Upper lobe of right lung (tissue), 1 donor: ENCODE measurements at regions not wholly inside any gene's neighbourhood (a gene's known extent, or its start where the extent isn't known, plus 50 kb on each side); places are given as distances from the start of the nearest gene placed in this dataset.

Source experiments
- ATAC-seq: fragments of 200-7000 bp; cut with Tn5 transposase; one replicate; pipeline ENCODE4 v1.9.1; 2020; ENCODE audit warnings: mild to moderate bottlenecking, moderate library complexity
- DNase-seq: peaks from one replicate; pipeline ENCODE4 v3.0.0-alpha.2; 2020
- H3K27ac ChIP-seq: fragments of 200-600 bp; one replicate; pipeline ENCODE4 v1.8.0; 2022
- H3K27me3 ChIP-seq: fragments of 200-600 bp; one replicate; pipeline ENCODE4 v1.8.0; 2022; ENCODE audit warnings: mild to moderate bottlenecking
- H3K36me3 ChIP-seq: fragments of 200-600 bp; one replicate; pipeline ENCODE4 v1.8.0; 2022
- H3K4me1 ChIP-seq: fragments of 200-600 bp; one replicate; pipeline ENCODE4 v1.8.0; 2022
- H3K4me3 ChIP-seq: fragments of 200-600 bp; one replicate; pipeline ENCODE4 v1.8.0; 2022; ENCODE audit warnings: mild to moderate bottlenecking
- H3K9me3 ChIP-seq: fragments of 200-600 bp; one replicate; pipeline ENCODE4 v1.8.0; 2022
- CTCF ChIP-seq: fragments of 200-600 bp; IDR thresholded peaks from one replicate; pipeline ENCODE4 v1.8.0; 2022; ENCODE audit warnings: antibody characterized with exemption
- intact Hi-C: fragments of 100-400 bp; cut with DNase I; formaldehyde crosslinking; loops from one replicate; pipeline ENCODE4 v1.11.0; 2022
- donor health status: DM: no; HTN: yes; CAD: no; lungs with severe emphysema.

GRCh38 chr17:45656527-45657181, 127.5 kb upstream of the CRHR1 start:
- no peak for ATAC-seq
- no peak for TF ChIP-seq CTCF
- no peak overlapping the region for H3K27ac ChIP-seq
- H3K9me3 ChIP-seq = no peaks in the 10 kb centered on the region
- DNase-seq = no peak
- intact Hi-C loops = no loop called here
- H3K4me3 ChIP-seq = no peak overlapping the region
- no peaks in the 10 kb centered on the region for H3K27me3 ChIP-seq
- H3K36me3 ChIP-seq = no peaks in the 10 kb centered on the region
- no peaks in the 10 kb centered on the region for H3K4me1 ChIP-seq

GRCh38 chr17:45660474-45660873, 123.6 kb upstream of the CRHR1 start:
- ATAC-seq = no peak
- DNase-seq = no peak
- Histone ChIP-seq H3K9me3 (no peaks in the 10 kb centered on the region), H3K27ac (no peak overlapping the region), H3K36me3 (no peaks in the 10 kb centered on the region), H3K27me3 (peaks cover 6% of the 10 kb centered on the region), H3K4me1 (no peaks in the 10 kb centered on the region), H3K4me3 (no peak overlapping the region)
- no peak for TF ChIP-seq CTCF
- intact Hi-C loops = no loop called here

DNA sequence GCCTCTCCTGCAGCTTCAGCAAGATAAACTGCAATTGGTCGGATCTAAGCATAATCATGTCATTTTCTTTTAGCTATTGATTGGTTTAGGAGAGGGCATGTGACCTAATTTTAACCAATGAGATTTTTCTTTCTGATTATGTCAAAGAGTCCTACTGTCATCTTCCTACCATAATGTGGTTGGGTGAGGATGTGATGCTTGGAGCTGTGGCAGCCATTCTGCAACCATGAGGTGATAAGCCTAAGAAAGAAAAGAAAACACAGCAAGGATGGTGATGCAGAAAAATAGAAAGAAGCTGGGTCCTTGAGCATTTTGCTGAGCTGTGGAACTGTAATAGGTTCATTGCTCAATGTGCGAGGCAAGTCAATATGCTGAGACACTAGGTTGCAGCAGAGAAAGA, 121.7 kb upstream of the CRHR1 start:
- no peak for TF ChIP-seq CTCF
- intact Hi-C loops = no loop called here
- no peak overlapping the region for H3K27ac ChIP-seq
- H3K9me3 ChIP-seq = no peaks in the 10 kb centered on the region
- H3K4me1 ChIP-seq = no peaks in the 10 kb centered on the region
- H3K27me3 ChIP-seq = peaks cover 6% of the 10 kb centered on the region
- DNase-seq (no peak), ATAC-seq (no peak)
- no peak overlapping the region for H3K4me3 ChIP-seq
- H3K36me3 ChIP-seq = no peaks in the 10 kb centered on the region

- Histone ChIP-seq H3K27me3 (peaks cover 6% of the 10 kb centered on the region), H3K9me3 (no peaks in the 10 kb centered on the region), H3K4me3 (no peak overlapping the region), H3K36me3 (no peaks in the 10 kb centered on the region), H3K4me1 (no peaks in the 10 kb centered on the region), H3K27ac (no peak overlapping the region)
- DNase-seq = no peak
- intact Hi-C loops = no loop called here
- ATAC-seq = no peak
- no peak for TF ChIP-seq CTCF
Measured at GRCh38 chr17:45663772-45664171, 120.3 kb upstream of the CRHR1 start.

- Histone ChIP-seq H3K36me3 (no peaks in the 10 kb centered on the region), H3K9me3 (no peaks in the 10 kb centered on the region), H3K27ac (no peak overlapping the region), H3K27me3 (peaks cover 6% of the 10 kb centered on the region), H3K4me1 (no peaks in the 10 kb centered on the region), H3K4me3 (no peak overlapping the region)
- ATAC-seq = no peak
- no peak for TF ChIP-seq CTCF
- DNase-seq = no peak
- intact Hi-C loops = no loop called here
Measured at GRCh38 chr17:45664921-45665320, 119.2 kb upstream of the CRHR1 start.
